Inflammatory macrophage (primary cell): ENCODE measurements at regions not wholly inside any gene's neighbourhood (a gene's known extent, or its start where the extent isn't known, plus 50 kb on each side); places are given as distances from the start of the nearest gene placed in this dataset.

Experiments
- DNase-seq, 2 donors: peaks; one replicate each; pipeline ENCODE4 v3.0.0-alpha.2; 2020 to 2022

- DNase-seq: no peak
Observed at GRCh38 chr9:13532407-13532806, 252.9 kb upstream of the MPDZ start.

DNA sequence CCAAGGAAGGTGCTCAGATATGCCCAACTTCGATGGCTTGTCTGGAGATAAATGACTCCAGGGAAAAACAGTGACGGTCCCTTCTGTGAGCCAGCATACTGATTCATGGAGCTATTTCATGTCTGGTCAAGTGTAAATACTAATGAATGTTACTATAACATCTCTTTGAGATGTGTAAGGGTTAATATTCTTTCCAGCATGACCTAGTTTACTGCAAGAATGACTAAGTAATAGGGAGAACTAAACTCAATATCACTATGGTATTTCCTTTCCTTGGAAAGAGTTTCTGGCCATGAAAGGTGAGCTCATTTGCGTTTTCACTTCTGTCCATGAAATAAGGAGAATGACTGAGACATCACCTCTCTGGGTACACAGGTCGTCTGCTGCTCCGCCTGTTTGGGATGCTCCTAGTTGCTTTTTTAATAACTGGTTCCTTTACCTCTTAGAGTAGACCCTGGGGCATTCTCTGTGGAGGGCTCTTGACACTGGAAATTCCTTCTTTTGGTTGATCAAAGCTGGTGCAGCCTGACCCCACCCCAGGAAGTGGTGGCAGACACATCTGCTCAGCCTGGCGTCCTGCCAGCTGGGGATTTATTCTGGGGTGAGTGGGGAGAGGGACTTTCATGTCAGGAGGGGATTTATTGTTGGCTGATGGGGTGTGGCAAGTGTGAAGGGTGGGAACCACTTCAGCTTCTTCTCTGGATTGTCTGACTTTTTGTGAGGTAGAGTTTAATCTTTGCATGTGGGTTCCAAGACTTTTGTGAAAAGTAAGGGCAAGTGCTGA is 250.0 kb upstream of the MPDZ start:
- DNase-seq: no peak

DNA sequence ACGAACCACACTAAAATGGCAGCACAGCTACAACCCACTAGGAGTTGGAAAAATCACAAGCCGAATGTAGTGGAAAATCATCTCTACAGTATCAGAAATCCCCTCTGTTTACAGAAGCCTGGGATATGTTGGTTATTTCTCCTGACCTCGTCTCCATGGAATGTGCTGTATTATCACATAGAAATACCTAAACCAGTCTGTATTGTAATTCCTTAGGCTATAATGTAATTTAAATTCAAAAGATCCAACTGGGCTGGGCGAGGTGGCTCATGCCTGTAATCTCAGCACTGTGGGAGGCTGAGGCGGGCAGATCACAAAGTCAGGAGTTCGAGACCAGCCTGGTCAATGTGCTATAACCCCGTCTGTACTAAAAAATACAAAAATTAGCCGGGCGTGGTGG is 244.8 kb upstream of the MPDZ start:
- no peak for DNase-seq

DNA sequence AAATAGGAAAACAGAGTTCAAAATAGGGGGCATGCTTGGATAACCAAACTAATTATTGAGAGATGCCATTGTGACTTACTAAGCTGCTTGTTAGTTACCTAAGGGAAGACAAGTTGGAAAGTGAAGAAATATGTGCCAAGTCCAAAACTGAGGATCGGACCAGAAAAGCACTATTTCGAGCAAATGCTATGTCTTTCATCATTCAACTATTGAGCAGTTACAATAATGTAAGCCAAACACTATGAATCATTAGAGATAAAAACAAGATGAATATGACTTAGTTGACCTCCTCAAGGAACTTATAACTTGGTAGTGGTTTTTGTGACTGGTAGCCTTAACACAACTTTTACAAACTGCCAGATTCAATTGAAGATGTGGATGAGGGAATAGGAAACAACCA is 240.6 kb upstream of the MPDZ start:
- DNase-seq: no peak

GRCh38 chr9:13513716-13514444 is 234.4 kb upstream of the MPDZ start:
- no peak for DNase-seq

DNA sequence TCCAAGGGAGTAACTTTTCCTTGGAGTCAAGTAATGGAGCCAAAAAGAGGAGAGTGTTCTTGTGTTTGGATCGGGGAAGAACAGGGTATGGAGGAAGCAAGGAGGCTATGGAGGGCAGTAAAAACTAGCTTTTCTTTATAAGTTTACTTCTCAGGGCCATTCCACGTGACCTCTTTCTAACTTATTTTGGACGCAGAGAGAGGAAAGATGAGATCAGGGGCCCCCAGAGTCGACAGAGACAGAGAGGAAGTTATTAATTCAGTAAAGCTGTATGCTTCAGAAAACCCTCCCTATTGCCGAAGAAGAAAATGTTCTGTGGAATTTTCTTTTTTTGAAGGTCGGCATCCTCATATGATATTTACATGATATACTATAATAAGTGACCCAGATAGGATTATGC is 233.8 kb upstream of the MPDZ start:
- no peak for DNase-seq

- no peak for DNase-seq
Observed at GRCh38 chr9:13508681-13509080, 229.2 kb upstream of the MPDZ start.

GRCh38 chr9:13508086-13508485 is 228.6 kb upstream of the MPDZ start:
- no peak for DNase-seq

GRCh38 chr9:13505797-13506196 is 226.3 kb upstream of the MPDZ start:
- no peak for DNase-seq

DNA sequence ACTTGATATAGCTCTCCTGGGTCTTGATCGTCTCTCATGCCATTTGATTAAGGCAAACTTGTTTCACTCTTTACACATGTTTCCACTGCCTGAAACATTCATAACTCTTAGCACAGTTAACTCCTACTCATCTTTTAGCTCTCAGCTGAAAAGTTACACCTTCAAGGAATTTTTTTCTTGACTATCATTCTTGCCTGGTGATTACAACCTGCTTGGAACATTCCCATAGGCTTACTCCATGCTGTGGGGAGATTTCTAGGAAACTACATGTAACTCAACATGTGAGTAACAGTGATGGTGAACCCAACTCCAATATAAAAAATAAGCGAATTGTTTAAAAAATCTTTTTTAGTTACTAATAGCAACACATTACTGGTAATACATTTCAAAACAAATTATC is 224.1 kb upstream of the MPDZ start:
- DNase-seq: no peak

DNA sequence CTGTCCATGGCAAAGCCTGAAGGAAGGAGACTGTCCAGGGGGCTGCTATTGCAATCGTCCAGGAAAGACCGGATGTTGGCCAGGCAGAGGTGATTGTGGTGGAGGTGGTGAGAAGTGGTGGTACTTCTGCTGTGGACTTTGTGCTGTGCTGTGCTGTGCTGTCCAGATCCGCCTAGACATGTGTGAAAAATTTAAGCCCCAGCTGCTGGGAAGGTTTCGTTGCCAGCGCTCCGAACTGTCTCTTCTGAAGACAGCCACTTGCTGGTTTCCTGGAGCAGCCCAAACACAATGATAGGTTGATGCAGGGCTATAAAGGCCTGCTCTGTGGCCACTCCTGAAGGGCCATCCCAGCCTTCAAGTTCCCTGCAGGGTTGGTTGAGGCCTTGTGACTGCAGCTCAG is 223.0 kb upstream of the MPDZ start:
- no peak for DNase-seq

DNA sequence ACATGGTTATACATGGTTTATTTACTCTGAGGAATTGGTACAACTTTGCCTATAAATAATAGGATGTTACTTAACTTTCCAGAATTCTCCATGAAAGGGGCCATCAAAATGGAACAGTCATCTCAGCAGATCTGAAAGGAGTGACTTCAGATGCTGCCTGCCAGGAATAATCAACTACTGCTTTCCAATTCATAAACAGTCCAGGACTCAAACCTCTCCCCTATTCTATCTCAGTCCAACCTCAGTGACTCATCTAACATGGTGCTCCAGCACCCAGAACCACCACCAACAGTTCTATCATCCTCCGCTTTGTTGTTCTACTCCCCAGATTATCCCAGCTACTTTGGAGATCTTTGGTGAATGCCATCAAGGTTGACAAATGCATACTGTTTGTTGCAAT is 221.5 kb upstream of the MPDZ start:
- DNase-seq: no peak

DNA sequence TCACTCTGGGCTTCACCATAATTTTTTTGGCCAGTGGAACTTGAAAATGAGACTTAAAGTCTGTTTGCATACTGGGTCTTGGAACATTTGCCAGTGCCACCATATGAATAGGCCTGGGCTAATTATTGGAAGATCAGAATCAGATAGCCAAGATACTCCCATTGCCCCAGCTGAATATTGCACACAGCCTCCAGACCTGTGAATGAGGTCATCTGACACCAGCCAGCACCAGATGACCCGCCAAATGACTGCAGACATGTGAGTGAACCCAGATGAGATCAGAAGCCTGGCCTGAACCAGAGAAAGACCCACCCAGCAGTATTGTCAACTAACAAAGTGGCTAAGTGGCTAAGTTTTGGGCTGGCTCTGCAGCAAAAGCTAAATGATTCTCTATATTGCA is 220.5 kb upstream of the MPDZ start:
- DNase-seq: no peak

DNA sequence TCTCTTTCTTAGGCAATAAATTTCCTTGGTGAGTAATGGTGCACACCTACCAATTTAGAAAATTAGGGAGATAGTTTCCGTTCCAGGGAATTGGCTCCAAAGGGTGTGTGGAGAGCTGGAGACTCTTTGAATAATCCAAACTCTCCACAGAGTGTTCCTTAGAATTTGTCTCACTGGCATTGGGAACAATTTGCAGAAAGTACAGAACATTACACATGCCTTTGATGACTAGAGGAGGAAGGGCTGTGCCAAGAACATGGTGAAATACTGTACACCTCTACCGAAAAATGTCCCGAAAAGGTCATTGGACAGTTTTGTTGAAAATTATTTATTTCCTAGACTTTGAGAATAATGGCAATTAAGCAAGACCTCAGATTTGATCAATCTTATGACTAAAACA is 214.2 kb upstream of the MPDZ start:
- DNase-seq: no peak

GRCh38 chr9:13491493-13492424 is 212.3 kb upstream of the MPDZ start:
- DNase-seq: no peak

DNA sequence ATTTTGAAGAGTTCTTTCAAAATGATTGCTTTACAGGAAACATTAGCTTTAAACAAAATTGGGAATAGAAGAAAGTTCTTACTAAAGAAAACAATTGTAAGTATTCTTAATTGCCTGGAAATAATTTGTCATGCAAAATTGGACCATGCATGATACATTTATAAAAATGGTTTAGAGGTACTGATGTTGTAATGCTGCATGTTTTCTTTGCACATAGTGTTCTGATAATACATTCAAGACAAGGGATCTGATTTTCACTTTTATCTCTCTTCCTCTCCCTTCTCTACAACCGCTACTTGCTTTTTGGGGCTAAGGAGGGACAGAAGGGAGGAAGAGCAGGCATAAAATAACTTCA is 211.6 kb upstream of the MPDZ start:
- DNase-seq: no peak

GRCh38 chr9:13487936-13488335 is 208.4 kb upstream of the MPDZ start:
- no peak for DNase-seq

- DNase-seq: no peak
Observed at GRCh38 chr9:13487498-13487897, 208.0 kb upstream of the MPDZ start.

GRCh38 chr9:13487071-13487470 is 207.6 kb upstream of the MPDZ start:
- no peak for DNase-seq

GRCh38 chr9:13485068-13485596 is 205.6 kb upstream of the MPDZ start:
- no peak for DNase-seq

- no peak for DNase-seq
Observed at GRCh38 chr9:13484186-13484585, 204.7 kb upstream of the MPDZ start.

DNA sequence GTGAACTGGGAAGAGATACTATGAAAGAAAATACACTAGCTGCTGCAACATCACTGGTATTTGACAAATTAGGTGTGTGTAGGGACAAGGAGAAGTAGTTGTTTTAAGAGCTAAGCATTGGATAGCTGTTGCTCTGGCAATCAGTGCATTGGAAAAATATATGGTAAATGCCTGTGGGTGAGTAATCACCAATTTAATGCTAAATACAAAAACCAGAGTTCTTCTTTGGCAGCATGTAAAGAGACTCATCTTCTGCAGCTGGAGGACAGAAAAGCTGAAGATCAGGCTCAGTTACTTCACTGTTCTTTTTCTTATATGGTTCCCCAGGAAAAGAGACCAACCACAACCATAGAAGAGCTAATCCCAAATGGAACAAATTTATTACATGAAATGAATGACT is 201.8 kb upstream of the MPDZ start:
- no peak for DNase-seq

DNA sequence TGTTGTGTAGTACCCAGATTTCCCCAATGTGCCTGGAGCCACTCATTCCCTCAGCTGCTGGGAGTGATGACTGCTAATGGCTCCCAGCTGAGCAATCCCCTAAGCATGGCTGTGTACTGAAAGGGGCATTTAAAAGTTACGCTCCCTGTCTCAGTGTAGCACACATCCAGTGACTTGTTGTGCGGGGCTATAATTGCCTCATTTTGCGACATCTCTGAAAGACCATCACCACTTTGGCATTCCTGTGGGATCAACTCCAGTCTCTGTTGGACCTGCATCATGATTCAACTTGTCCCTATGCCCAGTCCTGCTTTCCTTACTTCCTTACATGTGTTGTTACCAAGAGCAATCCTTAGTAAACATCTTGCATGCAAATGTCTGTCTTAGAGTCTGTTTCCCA is 201.2 kb upstream of the MPDZ start:
- no peak for DNase-seq
